ENCODE measurements at regions not wholly inside any gene's neighbourhood (a gene's known extent, or its start where the extent isn't known, plus 50 kb on each side); places are given as distances from the start of the nearest gene placed in this dataset.

DNA sequence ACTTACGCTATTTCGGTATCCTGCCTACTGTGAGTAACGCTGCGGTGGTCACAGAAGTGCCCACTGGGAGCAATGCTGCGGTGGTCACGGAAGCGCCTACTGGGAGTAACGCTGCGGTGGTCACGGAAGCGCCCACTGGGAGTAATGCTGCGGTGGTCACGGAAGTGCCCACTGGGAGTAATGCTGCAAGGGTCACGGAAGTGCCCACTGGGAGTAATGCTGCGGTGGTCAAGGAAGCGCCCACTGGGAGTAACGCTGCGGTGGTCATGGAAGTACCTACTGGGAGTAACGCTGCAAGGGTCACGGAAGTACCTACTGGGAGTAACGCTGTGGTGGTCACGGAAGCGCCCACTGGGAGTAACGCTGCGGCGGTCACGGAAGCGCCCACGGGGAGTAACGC lies 52.1 kb upstream of the SOX1 start:
- no peak overlapping the region for H3K4me3 ChIP-seq (ENCODE audit: low read depth in 2 of 2, low read length in 1 of 2)
- 0 out of 2 replicates have a peak, but pooled peaks cover 3% of the 10 kb centered on the region for H3K9me2 ChIP-seq

More for the DNA sequence above, 52.1 kb upstream of the SOX1 start:
- H3K79me2 ChIP-seq (ENCODE audit: insufficient read depth) = no peaks in the 10 kb centered on the region
- no peaks in the 10 kb centered on the region; the same call in 1 of the 2 replicates for H3K27me3 ChIP-seq (ENCODE audit: insufficient read depth)
- ChIA-PET CTCF (no interaction called here), POLR2A (no interaction called here)
- DNase-seq = no peak
- WGBS (ENCODE audit: low lambda C conversion rate) = 70% methylated on average over 30 of the region's 30 CpGs
- TF ChIP-seq EP300 (IDR thresholded peaks at IDR 0.05; ENCODE audit: borderline replicate concordance in 1 of 2, low read depth in 1 of 2, low read length in 1 of 2) = no peak
- TF ChIP-seq, protein P1, sequence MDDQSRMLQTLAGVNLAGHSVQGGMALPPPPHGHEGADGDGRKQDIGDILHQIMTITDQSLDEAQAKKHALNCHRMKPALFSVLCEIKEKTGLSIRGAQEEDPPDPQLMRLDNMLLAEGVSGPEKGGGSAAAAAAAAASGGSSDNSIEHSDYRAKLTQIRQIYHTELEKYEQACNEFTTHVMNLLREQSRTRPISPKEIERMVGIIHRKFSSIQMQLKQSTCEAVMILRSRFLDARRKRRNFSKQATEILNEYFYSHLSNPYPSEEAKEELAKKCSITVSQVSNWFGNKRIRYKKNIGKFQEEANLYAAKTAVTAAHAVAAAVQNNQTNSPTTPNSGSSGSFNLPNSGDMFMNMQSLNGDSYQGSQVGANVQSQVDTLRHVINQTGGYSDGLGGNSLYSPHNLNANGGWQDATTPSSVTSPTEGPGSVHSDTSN (IDR thresholded peaks at IDR 0.05) = no peak
- TF ChIP-seq RCOR1 (IDR thresholded peaks at IDR 0.05; ENCODE audit: low read length) = no peak
- TF ChIP-seq, protein P2, sequence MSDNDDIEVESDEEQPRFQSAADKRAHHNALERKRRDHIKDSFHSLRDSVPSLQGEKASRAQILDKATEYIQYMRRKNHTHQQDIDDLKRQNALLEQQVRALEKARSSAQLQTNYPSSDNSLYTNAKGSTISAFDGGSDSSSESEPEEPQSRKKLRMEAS (IDR thresholded peaks at IDR 0.05; ENCODE audit: low read depth) = no peak
- TF ChIP-seq SMC3 (IDR thresholded peaks at IDR 0.05; ENCODE audit: low read depth, low read length) = no peak
- no peak for TF ChIP-seq TEAD4 (IDR thresholded peaks at IDR 0.05; ENCODE audit: borderline replicate concordance, insufficient read depth)
- TF ChIP-seq RFX5 (IDR thresholded peaks at IDR 0.05; ENCODE audit: low read length) = no peak
- TF ChIP-seq RAD21 (IDR thresholded peaks at IDR 0.05; ENCODE audit: low read length) = no peak
- no peak for TF ChIP-seq NRF1 (IDR thresholded peaks at IDR 0.05; ENCODE audit: low read depth, low read length)
- no peak for TF ChIP-seq FOXM1 (IDR thresholded peaks at IDR 0.05; ENCODE audit: low read depth)
- TF ChIP-seq, protein P3, sequence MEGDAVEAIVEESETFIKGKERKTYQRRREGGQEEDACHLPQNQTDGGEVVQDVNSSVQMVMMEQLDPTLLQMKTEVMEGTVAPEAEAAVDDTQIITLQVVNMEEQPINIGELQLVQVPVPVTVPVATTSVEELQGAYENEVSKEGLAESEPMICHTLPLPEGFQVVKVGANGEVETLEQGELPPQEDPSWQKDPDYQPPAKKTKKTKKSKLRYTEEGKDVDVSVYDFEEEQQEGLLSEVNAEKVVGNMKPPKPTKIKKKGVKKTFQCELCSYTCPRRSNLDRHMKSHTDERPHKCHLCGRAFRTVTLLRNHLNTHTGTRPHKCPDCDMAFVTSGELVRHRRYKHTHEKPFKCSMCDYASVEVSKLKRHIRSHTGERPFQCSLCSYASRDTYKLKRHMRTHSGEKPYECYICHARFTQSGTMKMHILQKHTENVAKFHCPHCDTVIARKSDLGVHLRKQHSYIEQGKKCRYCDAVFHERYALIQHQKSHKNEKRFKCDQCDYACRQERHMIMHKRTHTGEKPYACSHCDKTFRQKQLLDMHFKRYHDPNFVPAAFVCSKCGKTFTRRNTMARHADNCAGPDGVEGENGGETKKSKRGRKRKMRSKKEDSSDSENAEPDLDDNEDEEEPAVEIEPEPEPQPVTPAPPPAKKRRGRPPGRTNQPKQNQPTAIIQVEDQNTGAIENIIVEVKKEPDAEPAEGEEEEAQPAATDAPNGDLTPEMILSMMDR (IDR thresholded peaks at IDR 0.05) = no peak
- TF ChIP-seq FOSL2 (IDR thresholded peaks at IDR 0.05; ENCODE audit: borderline replicate concordance, low read depth) = no peak
- TF ChIP-seq, protein P4, sequence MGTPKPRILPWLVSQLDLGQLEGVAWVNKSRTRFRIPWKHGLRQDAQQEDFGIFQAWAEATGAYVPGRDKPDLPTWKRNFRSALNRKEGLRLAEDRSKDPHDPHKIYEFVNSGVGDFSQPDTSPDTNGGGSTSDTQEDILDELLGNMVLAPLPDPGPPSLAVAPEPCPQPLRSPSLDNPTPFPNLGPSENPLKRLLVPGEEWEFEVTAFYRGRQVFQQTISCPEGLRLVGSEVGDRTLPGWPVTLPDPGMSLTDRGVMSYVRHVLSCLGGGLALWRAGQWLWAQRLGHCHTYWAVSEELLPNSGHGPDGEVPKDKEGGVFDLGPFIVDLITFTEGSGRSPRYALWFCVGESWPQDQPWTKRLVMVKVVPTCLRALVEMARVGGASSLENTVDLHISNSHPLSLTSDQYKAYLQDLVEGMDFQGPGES (IDR thresholded peaks at IDR 0.05; ENCODE audit: low read depth, low read length) = no peak
- TF ChIP-seq FOXJ3 (CRISPR knock-in tag; IDR thresholded peaks at IDR 0.05) = no peak
- TF ChIP-seq ELF1 (IDR thresholded peaks at IDR 0.05) = no peak
- TF ChIP-seq MEF2A (IDR thresholded peaks at IDR 0.05; ENCODE audit: borderline replicate concordance, low read depth) = no peak
- TF ChIP-seq POLR2AphosphoS5 (IDR thresholded peaks at IDR 0.05; ENCODE audit: low read depth, low read length) = no peak
- TF ChIP-seq, protein P5, sequence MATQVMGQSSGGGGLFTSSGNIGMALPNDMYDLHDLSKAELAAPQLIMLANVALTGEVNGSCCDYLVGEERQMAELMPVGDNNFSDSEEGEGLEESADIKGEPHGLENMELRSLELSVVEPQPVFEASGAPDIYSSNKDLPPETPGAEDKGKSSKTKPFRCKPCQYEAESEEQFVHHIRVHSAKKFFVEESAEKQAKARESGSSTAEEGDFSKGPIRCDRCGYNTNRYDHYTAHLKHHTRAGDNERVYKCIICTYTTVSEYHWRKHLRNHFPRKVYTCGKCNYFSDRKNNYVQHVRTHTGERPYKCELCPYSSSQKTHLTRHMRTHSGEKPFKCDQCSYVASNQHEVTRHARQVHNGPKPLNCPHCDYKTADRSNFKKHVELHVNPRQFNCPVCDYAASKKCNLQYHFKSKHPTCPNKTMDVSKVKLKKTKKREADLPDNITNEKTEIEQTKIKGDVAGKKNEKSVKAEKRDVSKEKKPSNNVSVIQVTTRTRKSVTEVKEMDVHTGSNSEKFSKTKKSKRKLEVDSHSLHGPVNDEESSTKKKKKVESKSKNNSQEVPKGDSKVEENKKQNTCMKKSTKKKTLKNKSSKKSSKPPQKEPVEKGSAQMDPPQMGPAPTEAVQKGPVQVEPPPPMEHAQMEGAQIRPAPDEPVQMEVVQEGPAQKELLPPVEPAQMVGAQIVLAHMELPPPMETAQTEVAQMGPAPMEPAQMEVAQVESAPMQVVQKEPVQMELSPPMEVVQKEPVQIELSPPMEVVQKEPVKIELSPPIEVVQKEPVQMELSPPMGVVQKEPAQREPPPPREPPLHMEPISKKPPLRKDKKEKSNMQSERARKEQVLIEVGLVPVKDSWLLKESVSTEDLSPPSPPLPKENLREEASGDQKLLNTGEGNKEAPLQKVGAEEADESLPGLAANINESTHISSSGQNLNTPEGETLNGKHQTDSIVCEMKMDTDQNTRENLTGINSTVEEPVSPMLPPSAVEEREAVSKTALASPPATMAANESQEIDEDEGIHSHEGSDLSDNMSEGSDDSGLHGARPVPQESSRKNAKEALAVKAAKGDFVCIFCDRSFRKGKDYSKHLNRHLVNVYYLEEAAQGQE (IDR thresholded peaks at IDR 0.05; ENCODE audit: low read depth, low read length) = no peak
- no peak for TF ChIP-seq GABPA (IDR thresholded peaks at IDR 0.05; ENCODE audit: low read depth)
- TF ChIP-seq GATA2 (CRISPR knock-in tag; IDR thresholded peaks at IDR 0.05) = no peak
- H3K9ac ChIP-seq = no peak overlapping the region
- H2AFZ ChIP-seq (ENCODE audit: low read depth) = no peak overlapping the region
- H4K20me1 ChIP-seq (ENCODE audit: insufficient read depth) = no peaks in the 10 kb centered on the region
- H3K36me3 ChIP-seq (replicated peaks in 1 of 2; ENCODE audit: control insufficient read depth in 1 of 2, insufficient read depth in 2 of 2, low read length in 1 of 2) = no peaks in the 10 kb centered on the region
- no peak overlapping the region for H3K27ac ChIP-seq (ENCODE audit: low read depth in 2 of 2, low read length in 1 of 2)
- no peaks in the 10 kb centered on the region for H3K9me3 ChIP-seq
- no peaks in the 10 kb centered on the region for H3K4me1 ChIP-seq (ENCODE audit: control insufficient read depth in 1 of 2, insufficient read depth in 2 of 2, low read depth in 1 of 2, low read length in 1 of 2)
- no peak overlapping the region for H3K4me2 ChIP-seq
- H3F3A ChIP-seq (replicated peaks; ENCODE audit: insufficient read depth) = no peaks in the 10 kb centered on the region

Data from SK-N-SH (cell line).